Tibial nerve (tissue), 3 donors: ENCODE measurements at regions not wholly inside any gene's neighbourhood (a gene's known extent, or its start where the extent isn't known, plus 50 kb on each side); places are given as distances from the start of the nearest gene placed in this dataset.

Source experiments
- EP300 ChIP-seq, 2 donors: sonication (generic); formaldehyde crosslinking; IDR thresholded peaks; one replicate each; pipeline ENCODE4 v1.6.1; 2017; ENCODE audit warnings: antibody characterized with exemption in 2 of 2, mild to moderate bottlenecking in 1 of 2
- POLR2A ChIP-seq, 2 donors: fragments of 450-650 bp; IDR thresholded peaks; one replicate each; pipeline ENCODE4 v1.6.1; 2017; ENCODE audit warnings: antibody characterized with exemption in 2 of 2, mild to moderate bottlenecking in 2 of 2, moderate library complexity in 2 of 2

GRCh38 chr15:53158995-53159394 is 368.9 kb upstream of the ONECUT1 start:
- TF ChIP-seq POLR2A (IDR thresholded peaks at IDR 0.05) (no peak), EP300 (IDR thresholded peaks at IDR 0.05) (no peak)
